ENCODE measurements at regions not wholly inside any gene's neighbourhood (a gene's known extent, or its start where the extent isn't known, plus 50 kb on each side); places are given as distances from the start of the nearest gene placed in this dataset.
A peak's percentile ranks its signal among the peaks of the same experiment; 100 is the strongest.

- TF ChIP-seq CTCF (IDR thresholded peaks at IDR 0.05; ENCODE audit: low read depth, low read length), result no peak
- CTCF ChIA-PET, result interaction anchor here (1.9 kb wide), 1 partner anchor 9 kb away, joined by 7 read pairs; no protein-coding TSS in a partner anchor
- DNase-seq (ENCODE audit: low read depth, low spot score), result peak; percentile 87
- H3K27ac ChIP-seq (ENCODE audit: low read depth, low read length), result peak overlapping the region; percentile 78
- H3K27me3 ChIP-seq (ENCODE audit: control insufficient read depth, insufficient read depth, low read length), result no peaks in the 10 kb centered on the region
- POLR2A ChIA-PET, result interaction anchor here (2.0 kb wide), 1 partner anchor 10 kb away, joined by 8 read pairs; no protein-coding TSS in a partner anchor
- no peak overlapping the region for H3K4me3 ChIP-seq (ENCODE audit: low read depth, low read length)
- no peaks in the 10 kb centered on the region for H3K9me3 ChIP-seq (ENCODE audit: control insufficient read depth, insufficient read depth, low read length)
These were observed 201.2 kb upstream of the E2F8 start for GRCh38 chr11:19441752-19442553.

- CTCF ChIA-PET, result interaction anchor here (1.9 kb wide), 1 partner anchor 9 kb away, joined by 7 read pairs; no protein-coding TSS in a partner anchor
- no peaks in the 10 kb centered on the region for H3K9me3 ChIP-seq (ENCODE audit: control insufficient read depth, insufficient read depth, low read length)
- no peak for TF ChIP-seq CTCF (IDR thresholded peaks at IDR 0.05; ENCODE audit: low read depth, low read length)
These were observed 200.5 kb upstream of the E2F8 start for GRCh38 chr11:19441288-19441687.

GRCh38 chr11:19437760-19438159 is 197.0 kb upstream of the E2F8 start:
- peak; percentile 55 for DNase-seq (ENCODE audit: low read depth, low spot score)
- CTCF ChIA-PET, result no interaction called here

More at GRCh38 chr11:19441288-19441687, 200.5 kb upstream of the E2F8 start:
- no peaks in the 10 kb centered on the region for H3K27me3 ChIP-seq (ENCODE audit: control insufficient read depth, insufficient read depth, low read length)
- no peak overlapping the region for H3K27ac ChIP-seq (ENCODE audit: low read depth, low read length)
- no peak overlapping the region for H3K4me3 ChIP-seq (ENCODE audit: low read depth, low read length)
- DNase-seq (ENCODE audit: low read depth, low spot score), result no peak
- POLR2A ChIA-PET, result interaction anchor here (2.0 kb wide), 1 partner anchor 9 kb away, joined by 8 read pairs; no protein-coding TSS in a partner anchor

GRCh38 chr11:19436932-19437331 is 196.2 kb upstream of the E2F8 start:
- Histone ChIP-seq H3K9me3 (ENCODE audit: control insufficient read depth, insufficient read depth, low read length) (no peaks in the 10 kb centered on the region), H3K4me3 (ENCODE audit: low read depth, low read length) (no peak overlapping the region), H3K27ac (ENCODE audit: low read depth, low read length) (no peak overlapping the region), H3K27me3 (ENCODE audit: control insufficient read depth, insufficient read depth, low read length) (no peaks in the 10 kb centered on the region)
- no peak for DNase-seq (ENCODE audit: low read depth, low spot score)
- CTCF ChIA-PET, result interaction anchor here (0.6 kb wide), 2 partner anchors 9 to 247 kb away, joined by 3 read pairs; no protein-coding TSS in a partner anchor
- TF ChIP-seq CTCF (IDR thresholded peaks at IDR 0.05; ENCODE audit: low read depth, low read length), result no peak
- POLR2A ChIA-PET, result no interaction called here

More at GRCh38 chr11:19437760-19438159, 197.0 kb upstream of the E2F8 start:
- no peak for TF ChIP-seq CTCF (IDR thresholded peaks at IDR 0.05; ENCODE audit: low read depth, low read length)
- POLR2A ChIA-PET, result no interaction called here
- Histone ChIP-seq H3K4me3 (ENCODE audit: low read depth, low read length) (no peak overlapping the region), H3K27ac (ENCODE audit: low read depth, low read length) (no peak overlapping the region), H3K27me3 (ENCODE audit: control insufficient read depth, insufficient read depth, low read length) (no peaks in the 10 kb centered on the region), H3K9me3 (ENCODE audit: control insufficient read depth, insufficient read depth, low read length) (no peaks in the 10 kb centered on the region)
